IPS DF 4.7 (cell line): ENCODE measurements at regions not wholly inside any gene's neighbourhood (a gene's known extent, or its start where the extent isn't known, plus 50 kb on each side); places are given as distances from the start of the nearest gene placed in this dataset.
"Not testable (repeated sequence)": the region's sequence is repeated elsewhere in the genome, so short reads cannot be mapped to it uniquely, and the experiment has no call there.

Source experiments
- DNase-seq: peaks from one replicate; pipeline ENCODE4 v3.0.0-alpha.2; 2013; ENCODE audit warnings: low spot score; ENCODE audit errors: extremely low read depth

- DNase-seq: no peak
Measured at GRCh38 chr12:18008642-18009041, 81.4 kb downstream of the RERGL start.

- no peak for DNase-seq
Measured at GRCh38 chr12:17999174-17999801, 90.7 kb downstream of the RERGL start.

GRCh38 chr12:17992002-17992656 lies 97.9 kb downstream of the RERGL start:
- peak; percentile 11 for DNase-seq

- DNase-seq: no peak
Measured at GRCh38 chr12:17982556-17982955, 107.4 kb downstream of the RERGL start.

- DNase-seq: peak; percentile 11
Measured at GRCh38 chr12:17976202-17976601, 113.8 kb downstream of the RERGL start.

- no peak for DNase-seq
Measured at GRCh38 chr12:17975763-17976162, 114.2 kb downstream of the RERGL start.

GRCh38 chr12:17975239-17975638 lies 114.8 kb downstream of the RERGL start:
- DNase-seq: no peak

GRCh38 chr12:17971850-17972249 lies 118.1 kb downstream of the RERGL start:
- no peak for DNase-seq

- no peak for DNase-seq
Measured at GRCh38 chr12:17954788-17955187, 135.2 kb downstream of the RERGL start.

- no peak for DNase-seq
Measured at GRCh38 chr12:17950898-17951297, 139.1 kb downstream of the RERGL start.

- no peak for DNase-seq
Measured at GRCh38 chr12:17949558-17950141, 140.3 kb downstream of the RERGL start.

- DNase-seq: peak; percentile 14
Measured at GRCh38 chr12:17928708-17929366, 161.2 kb downstream of the RERGL start.

GRCh38 chr12:17918013-17918412 lies 172.0 kb downstream of the RERGL start:
- no peak for DNase-seq

- no peak for DNase-seq
Measured at GRCh38 chr12:17884581-17884980, 205.4 kb downstream of the RERGL start.

GRCh38 chr12:17878714-17879113 lies 211.3 kb downstream of the RERGL start:
- no peak for DNase-seq

GRCh38 chr12:17875230-17875629 lies 214.8 kb downstream of the RERGL start:
- no peak for DNase-seq

- no peak for DNase-seq
Measured at GRCh38 chr12:17866802-17867201, 223.2 kb downstream of the RERGL start.

GRCh38 chr12:17855548-17855947 lies 234.4 kb downstream of the RERGL start:
- DNase-seq: not testable (repeated sequence)

GRCh38 chr12:17853054-17853453 lies 236.9 kb downstream of the RERGL start:
- no peak for DNase-seq

GRCh38 chr12:17841496-17841895 lies 248.5 kb downstream of the RERGL start:
- DNase-seq: no peak

- no peak for DNase-seq
Measured at GRCh38 chr12:17829813-17830212, 260.2 kb downstream of the RERGL start.

- DNase-seq: no peak
Measured at GRCh38 chr12:17818931-17819330, 271.1 kb downstream of the RERGL start.
